Tibial nerve (tissue), 4 donors: ENCODE measurements at regions not wholly inside any gene's neighbourhood (a gene's known extent, or its start where the extent isn't known, plus 50 kb on each side); places are given as distances from the start of the nearest gene placed in this dataset.

Experiments
- DNase-seq, 2 donors: peaks; one replicate each; pipeline ENCODE4 v3.0.0-alpha.2; 2019; ENCODE audit warnings: low spot score in 2 of 2
- H3K27ac ChIP-seq, 4 donors: fragments of 200-600 bp; sonication (generic) in 3 of 4; one replicate each; pipeline ENCODE4 v1.5.1; 2017 to 2019; ENCODE audit warnings: mild to moderate bottlenecking in 1 of 4
- H3K27me3 ChIP-seq, 2 donors: fragments of 200-600 bp; sonication (generic) in 1 of 2; one replicate each; pipeline versions ENCODE4 v1.5.1 to v1.6.0; 2017 to 2019
- H3K36me3 ChIP-seq, 3 donors: fragments of 200-600 bp; sonication (generic); one replicate each; pipeline ENCODE4 v1.5.1; 2018 to 2019
- H3K4me1 ChIP-seq, 4 donors: fragments of 200-600 bp; sonication (generic) in 3 of 4; one replicate each; pipeline ENCODE4 v1.5.1; 2017 to 2019
- H3K4me3 ChIP-seq, 4 donors: fragments of 200-600 bp; sonication (generic) in 3 of 4; one replicate each; pipeline ENCODE4 v1.5.1; 2017 to 2019; ENCODE audit warnings: mild to moderate bottlenecking in 1 of 4, moderate library complexity in 1 of 4
- H3K9me3 ChIP-seq, 4 donors: fragments of 200-600 bp; sonication (generic) in 3 of 4; one replicate each; pipeline ENCODE4 v1.5.1; 2017 to 2019
- EP300 ChIP-seq, 2 donors: sonication (generic); formaldehyde crosslinking; IDR thresholded peaks; one replicate each; pipeline ENCODE4 v1.6.1; 2017; ENCODE audit warnings: antibody characterized with exemption in 2 of 2, mild to moderate bottlenecking in 1 of 2
- POLR2A ChIP-seq, 2 donors: fragments of 450-650 bp; IDR thresholded peaks; one replicate each; pipeline ENCODE4 v1.6.1; 2017; ENCODE audit warnings: antibody characterized with exemption in 2 of 2, mild to moderate bottlenecking in 2 of 2, moderate library complexity in 2 of 2
- WGBS, 2 donors: methylation state at CpG; one replicate each; pipeline ENCODE4 v1.1.5; 2018; 5-methylcytosine and 5-hydroxymethylcytosine counted together
- TF ChIP-seq, protein P1 (sequence below), 5 experiments: fragments of 200-600 bp in 3 of 5; fragments of 450-650 bp in 2 of 5; sonication (generic) in 3 of 5; IDR thresholded peaks; one replicate each; pipeline ENCODE4 v1.5.1; 2016 to 2019; ENCODE audit warnings: antibody characterized with exemption in 5 of 5, mild to moderate bottlenecking in 3 of 5, moderate library complexity in 2 of 5

DNA sequence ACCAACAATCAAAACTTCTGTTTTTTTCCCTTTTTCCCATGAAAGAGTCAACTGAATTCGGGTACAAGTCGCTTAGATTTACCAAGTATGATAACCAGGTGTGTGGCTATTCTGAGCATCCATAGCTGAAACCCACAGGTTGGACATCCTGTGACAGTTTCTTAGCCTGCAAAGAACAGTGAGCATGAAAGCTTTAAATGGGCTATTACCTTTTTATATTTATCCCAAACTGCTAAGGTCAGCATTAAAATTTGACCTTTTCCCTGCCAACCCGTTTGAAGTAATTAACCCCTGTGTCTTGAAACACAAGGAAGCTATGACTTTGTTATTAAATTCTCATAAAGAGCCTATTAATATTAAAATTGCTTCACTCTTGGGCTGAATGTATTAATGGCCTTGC is 1065.0 kb upstream of the RBFOX1 start:
- no peak overlapping the region for H3K27ac ChIP-seq
- H3K27me3 ChIP-seq = no peaks in the 10 kb centered on the region
- no peak for TF ChIP-seq EP300 (IDR thresholded peaks at IDR 0.05)
- no peak for TF ChIP-seq POLR2A (IDR thresholded peaks at IDR 0.05)
- TF ChIP-seq, protein P1, sequence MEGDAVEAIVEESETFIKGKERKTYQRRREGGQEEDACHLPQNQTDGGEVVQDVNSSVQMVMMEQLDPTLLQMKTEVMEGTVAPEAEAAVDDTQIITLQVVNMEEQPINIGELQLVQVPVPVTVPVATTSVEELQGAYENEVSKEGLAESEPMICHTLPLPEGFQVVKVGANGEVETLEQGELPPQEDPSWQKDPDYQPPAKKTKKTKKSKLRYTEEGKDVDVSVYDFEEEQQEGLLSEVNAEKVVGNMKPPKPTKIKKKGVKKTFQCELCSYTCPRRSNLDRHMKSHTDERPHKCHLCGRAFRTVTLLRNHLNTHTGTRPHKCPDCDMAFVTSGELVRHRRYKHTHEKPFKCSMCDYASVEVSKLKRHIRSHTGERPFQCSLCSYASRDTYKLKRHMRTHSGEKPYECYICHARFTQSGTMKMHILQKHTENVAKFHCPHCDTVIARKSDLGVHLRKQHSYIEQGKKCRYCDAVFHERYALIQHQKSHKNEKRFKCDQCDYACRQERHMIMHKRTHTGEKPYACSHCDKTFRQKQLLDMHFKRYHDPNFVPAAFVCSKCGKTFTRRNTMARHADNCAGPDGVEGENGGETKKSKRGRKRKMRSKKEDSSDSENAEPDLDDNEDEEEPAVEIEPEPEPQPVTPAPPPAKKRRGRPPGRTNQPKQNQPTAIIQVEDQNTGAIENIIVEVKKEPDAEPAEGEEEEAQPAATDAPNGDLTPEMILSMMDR (IDR thresholded peaks at IDR 0.05) = no peak
- no peak overlapping the region for H3K4me3 ChIP-seq
- WGBS, 2 donors = 59 to 60% methylated on average over 3 of the region's 3 CpGs
- DNase-seq = no peak
- no peaks in the 10 kb centered on the region for H3K9me3 ChIP-seq
- H3K36me3 ChIP-seq = no peaks in the 10 kb centered on the region
- H3K4me1 ChIP-seq = no peaks in the 10 kb centered on the region

DNA sequence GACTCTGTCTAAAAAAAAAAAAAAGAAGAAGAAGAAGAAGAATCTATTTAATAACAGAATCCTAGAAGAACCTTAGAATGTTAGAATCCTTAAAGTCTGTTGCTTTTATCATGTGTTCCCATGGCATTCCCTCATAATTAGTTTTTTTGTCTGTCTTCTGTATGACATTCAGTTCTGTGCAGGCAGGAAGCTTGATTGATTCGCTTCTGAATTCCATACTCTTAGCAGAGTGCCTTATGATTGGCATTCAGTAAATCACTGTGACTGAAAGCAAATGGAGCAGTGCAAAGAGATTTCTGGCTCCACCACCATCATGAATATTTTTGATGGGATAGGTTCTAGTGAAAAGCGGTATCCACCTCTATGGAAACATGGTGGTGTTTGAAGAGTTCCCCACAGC is 1065.9 kb upstream of the RBFOX1 start:
- Histone ChIP-seq H3K9me3 (no peaks in the 10 kb centered on the region), H3K4me3 (no peak overlapping the region), H3K27ac (no peak overlapping the region), H3K4me1 (no peaks in the 10 kb centered on the region), H3K27me3 (no peaks in the 10 kb centered on the region), H3K36me3 (no peaks in the 10 kb centered on the region)
- TF ChIP-seq POLR2A (IDR thresholded peaks at IDR 0.05) (no peak), EP300 (IDR thresholded peaks at IDR 0.05) (no peak)
- TF ChIP-seq, protein P1 (IDR thresholded peaks at IDR 0.05) = no peak
- 85 to 86% methylated on average over 2 of the region's 2 CpGs for WGBS, 2 donors
- no peak for DNase-seq

DNA sequence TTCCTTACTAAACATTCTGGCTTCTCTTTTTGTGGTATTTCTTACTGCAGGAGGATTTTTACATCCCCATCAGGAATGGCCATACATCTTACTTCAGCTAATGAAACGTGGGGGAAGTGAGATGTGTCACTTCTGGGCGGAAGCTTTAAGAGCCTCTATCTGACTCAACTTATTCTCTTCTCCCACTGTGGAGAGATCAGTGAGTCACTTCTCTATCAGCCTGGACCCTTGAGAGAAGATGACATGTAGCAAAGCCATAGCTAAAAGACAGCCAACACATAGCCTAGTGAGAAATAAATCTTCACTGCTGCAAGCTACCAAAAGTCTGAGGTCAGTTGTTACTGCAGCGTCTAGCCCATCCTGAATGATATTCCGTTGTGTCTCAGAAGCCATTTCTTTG is 1066.7 kb upstream of the RBFOX1 start:
- TF ChIP-seq, protein P1 (IDR thresholded peaks at IDR 0.05) = no peak
- TF ChIP-seq EP300 (IDR thresholded peaks at IDR 0.05) = no peak
- TF ChIP-seq POLR2A (IDR thresholded peaks at IDR 0.05) = no peak
- no peak overlapping the region for H3K4me3 ChIP-seq
- no peaks in the 10 kb centered on the region for H3K36me3 ChIP-seq
- no peak overlapping the region for H3K27ac ChIP-seq
- no peaks in the 10 kb centered on the region for H3K9me3 ChIP-seq
- DNase-seq = no peak
- no peaks in the 10 kb centered on the region for H3K4me1 ChIP-seq
- 83 to 85% methylated on average over 4 of the region's 4 CpGs for WGBS, 2 donors
- no peaks in the 10 kb centered on the region for H3K27me3 ChIP-seq

DNA sequence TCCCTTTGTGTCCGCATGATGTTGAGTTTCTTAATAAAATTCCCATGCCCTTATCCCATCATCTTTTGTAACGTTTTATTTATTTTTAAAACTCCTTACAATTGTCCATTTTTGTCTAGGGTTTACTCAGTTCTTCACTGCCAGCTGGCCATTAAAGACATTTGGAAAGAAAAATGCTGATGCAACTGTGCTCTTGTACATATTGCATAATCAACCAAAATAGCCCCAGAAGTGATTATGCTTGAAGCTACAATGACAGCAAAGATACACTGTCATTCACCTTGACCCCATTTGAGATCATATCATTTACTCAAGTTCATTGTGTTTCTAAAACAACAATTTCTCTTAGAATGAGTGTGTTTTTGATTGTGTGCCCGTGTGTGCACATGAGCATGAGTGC is 1074.6 kb upstream of the RBFOX1 start:
- WGBS, 2 donors = 72 to 74% methylated on average over 3 of the region's 3 CpGs
- H3K27ac ChIP-seq = no peak overlapping the region
- no peaks in the 10 kb centered on the region for H3K4me1 ChIP-seq
- DNase-seq = no peak
- TF ChIP-seq EP300 (IDR thresholded peaks at IDR 0.05) (no peak), POLR2A (IDR thresholded peaks at IDR 0.05) (no peak)
- TF ChIP-seq, protein P1 (IDR thresholded peaks at IDR 0.05) = no peak
- no peaks in the 10 kb centered on the region for H3K27me3 ChIP-seq
- H3K9me3 ChIP-seq = no peaks in the 10 kb centered on the region
- H3K4me3 ChIP-seq = no peak overlapping the region
- no peaks in the 10 kb centered on the region for H3K36me3 ChIP-seq

DNA sequence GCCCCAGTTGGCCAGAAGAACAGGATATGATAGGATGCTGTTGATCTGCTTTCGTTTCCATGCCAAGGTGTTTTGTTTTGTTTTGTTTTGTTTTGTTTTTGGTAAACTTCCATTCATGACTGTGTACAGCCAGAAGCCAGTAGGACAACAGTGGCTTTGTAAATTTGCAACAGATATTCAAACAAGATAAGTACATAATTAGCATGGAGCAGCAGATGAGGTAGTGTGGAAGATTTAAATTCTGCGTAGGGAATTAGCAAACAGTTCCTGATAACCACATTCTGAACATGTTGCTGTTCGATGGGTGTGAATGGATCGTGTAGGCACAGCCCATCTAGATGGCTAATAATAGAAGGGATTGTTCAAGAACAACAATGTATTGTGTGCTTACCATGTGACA is 1080.1 kb upstream of the RBFOX1 start:
- TF ChIP-seq, protein P1 (IDR thresholded peaks at IDR 0.05) = no peak
- TF ChIP-seq EP300 (IDR thresholded peaks at IDR 0.05) = no peak
- no peak for TF ChIP-seq POLR2A (IDR thresholded peaks at IDR 0.05)
- Histone ChIP-seq H3K4me1 (no peaks in the 10 kb centered on the region), H3K27me3 (no peaks in the 10 kb centered on the region), H3K27ac (no peak overlapping the region), H3K4me3 (no peak overlapping the region), H3K36me3 (no peaks in the 10 kb centered on the region), H3K9me3 (no peaks in the 10 kb centered on the region)
- 60 to 66% methylated on average over 4 of the region's 4 CpGs for WGBS, 2 donors
- DNase-seq = no peak
